Body of pancreas (tissue), 4 donors: ENCODE measurements at regions not wholly inside any gene's neighbourhood (a gene's known extent, or its start where the extent isn't known, plus 50 kb on each side); places are given as distances from the start of the nearest gene placed in this dataset.

Experiments used
- POLR2A ChIP-seq, 3 donors: fragments of 450-650 bp; IDR thresholded peaks; one replicate each; pipeline ENCODE4 v1.6.1; 2016; ENCODE audit warnings: antibody characterized with exemption in 3 of 3, mild to moderate bottlenecking in 2 of 3
- TF ChIP-seq, protein P1 (sequence below), 7 experiments: fragments of 450-650 bp in 4 of 7; fragments of 200-600 bp in 3 of 7; sonication (generic) in 3 of 7; IDR thresholded peaks; one replicate each; pipeline ENCODE4 v1.5.1; 2016 to 2019; ENCODE audit warnings: antibody characterized with exemption in 7 of 7

DNA sequence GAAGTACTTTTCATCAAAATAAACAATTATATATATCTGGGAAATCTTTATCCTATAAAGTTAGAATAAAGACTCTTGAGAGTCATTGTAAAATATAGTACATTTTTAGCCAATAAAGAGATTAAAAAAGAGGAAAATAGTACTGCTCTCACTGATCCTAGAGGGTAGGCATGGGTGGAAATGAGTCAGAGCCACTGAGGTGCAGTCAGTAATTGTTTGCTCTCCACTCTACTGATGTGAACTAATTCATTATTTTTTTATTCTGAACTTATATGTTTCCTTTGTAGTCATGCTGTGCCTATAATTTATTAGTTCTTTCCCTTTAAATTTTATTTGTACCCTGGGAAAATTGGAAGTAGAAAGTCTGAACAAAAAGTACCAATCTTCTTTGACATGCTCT lies 1359.4 kb upstream of the GJE1 start:
- TF ChIP-seq, protein P1, sequence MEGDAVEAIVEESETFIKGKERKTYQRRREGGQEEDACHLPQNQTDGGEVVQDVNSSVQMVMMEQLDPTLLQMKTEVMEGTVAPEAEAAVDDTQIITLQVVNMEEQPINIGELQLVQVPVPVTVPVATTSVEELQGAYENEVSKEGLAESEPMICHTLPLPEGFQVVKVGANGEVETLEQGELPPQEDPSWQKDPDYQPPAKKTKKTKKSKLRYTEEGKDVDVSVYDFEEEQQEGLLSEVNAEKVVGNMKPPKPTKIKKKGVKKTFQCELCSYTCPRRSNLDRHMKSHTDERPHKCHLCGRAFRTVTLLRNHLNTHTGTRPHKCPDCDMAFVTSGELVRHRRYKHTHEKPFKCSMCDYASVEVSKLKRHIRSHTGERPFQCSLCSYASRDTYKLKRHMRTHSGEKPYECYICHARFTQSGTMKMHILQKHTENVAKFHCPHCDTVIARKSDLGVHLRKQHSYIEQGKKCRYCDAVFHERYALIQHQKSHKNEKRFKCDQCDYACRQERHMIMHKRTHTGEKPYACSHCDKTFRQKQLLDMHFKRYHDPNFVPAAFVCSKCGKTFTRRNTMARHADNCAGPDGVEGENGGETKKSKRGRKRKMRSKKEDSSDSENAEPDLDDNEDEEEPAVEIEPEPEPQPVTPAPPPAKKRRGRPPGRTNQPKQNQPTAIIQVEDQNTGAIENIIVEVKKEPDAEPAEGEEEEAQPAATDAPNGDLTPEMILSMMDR (IDR thresholded peaks at IDR 0.05), result no peak
- TF ChIP-seq POLR2A (IDR thresholded peaks at IDR 0.05), result no peak
